HG02642 (cell line): ENCODE measurements at regions not wholly inside any gene's neighbourhood (a gene's known extent, or its start where the extent isn't known, plus 50 kb on each side); places are given as distances from the start of the nearest gene placed in this dataset.

Experiments used
- ATAC-seq: cut with Tn5 transposase; IDR thresholded peaks from one replicate; pipeline ENCODE4 v1.9.1; 2021; ENCODE audit warnings: mild to moderate bottlenecking; ENCODE audit not compliant: unreplicated experiment, poor library complexity

DNA sequence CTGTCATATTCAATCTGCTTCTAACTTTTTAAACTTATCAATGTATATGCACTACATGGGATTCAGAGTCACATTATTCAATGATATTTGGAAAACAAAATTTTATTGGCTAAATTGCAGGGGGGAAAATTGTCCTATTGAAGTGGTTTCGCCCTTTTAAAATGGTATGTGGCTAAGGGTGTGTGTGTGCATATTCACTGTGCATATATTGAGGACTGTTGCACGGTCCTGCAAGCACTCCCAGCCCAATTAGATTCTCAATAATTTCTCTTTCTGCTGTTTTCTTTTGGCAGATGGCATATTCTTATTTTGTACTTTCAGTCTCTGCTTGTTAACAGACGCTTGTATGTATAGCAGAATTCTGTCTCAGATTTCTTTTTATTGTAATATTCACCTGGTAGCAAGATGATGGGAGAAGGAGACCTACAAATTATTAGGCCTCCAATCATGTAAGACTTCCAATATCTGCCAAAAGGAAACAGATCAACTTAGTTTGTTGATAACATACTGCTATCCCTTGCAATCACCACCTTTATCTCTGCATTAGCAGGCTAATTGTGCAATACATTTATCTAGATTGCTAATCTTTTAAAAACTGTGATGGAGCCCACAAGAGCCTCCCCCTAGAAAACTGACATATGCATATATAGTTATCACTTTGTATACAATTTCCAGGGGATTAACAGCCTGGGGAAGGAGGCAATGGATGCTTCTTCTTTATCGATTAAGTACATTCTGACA, 411.5 kb downstream of the PLK2 start:
- no peak for ATAC-seq

DNA sequence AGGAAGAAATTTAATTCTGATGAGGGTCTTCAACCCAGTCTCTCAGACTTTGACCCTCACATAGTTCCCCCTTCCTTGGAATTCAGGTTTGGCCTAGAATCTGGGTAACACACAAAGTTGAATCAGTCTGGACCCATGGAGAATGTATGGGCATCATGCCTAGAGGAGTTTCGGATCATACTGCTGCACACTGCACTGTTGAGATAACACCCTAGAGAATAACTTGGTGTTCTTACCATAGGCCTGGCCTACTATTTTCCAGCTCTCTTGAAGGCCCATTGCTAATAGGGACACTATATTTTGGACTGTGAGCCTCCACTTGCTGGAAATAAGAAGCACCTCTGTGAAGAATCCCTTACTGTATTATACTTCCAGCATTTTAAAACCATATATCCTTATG, 413.5 kb downstream of the PLK2 start:
- no peak for ATAC-seq

DNA sequence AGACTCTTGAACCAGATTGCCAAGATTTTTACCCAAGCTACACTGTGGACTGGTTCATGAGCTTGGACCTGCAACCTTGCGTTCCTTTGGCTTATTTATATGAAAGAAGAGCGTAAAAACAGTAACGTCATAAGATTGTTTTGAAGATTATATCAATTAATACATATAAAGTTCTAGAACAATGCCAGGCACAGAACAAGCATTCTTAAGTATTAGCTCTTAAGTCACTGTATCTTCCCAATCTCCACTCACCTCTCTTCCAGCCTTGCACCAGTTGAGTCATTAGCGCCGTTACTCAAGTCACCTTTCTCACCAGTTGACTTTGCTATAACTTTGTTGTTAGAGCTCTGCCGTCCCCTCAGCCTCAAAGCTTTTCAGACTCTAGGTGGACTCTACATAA, 415.7 kb downstream of the PLK2 start:
- ATAC-seq, result no peak

DNA sequence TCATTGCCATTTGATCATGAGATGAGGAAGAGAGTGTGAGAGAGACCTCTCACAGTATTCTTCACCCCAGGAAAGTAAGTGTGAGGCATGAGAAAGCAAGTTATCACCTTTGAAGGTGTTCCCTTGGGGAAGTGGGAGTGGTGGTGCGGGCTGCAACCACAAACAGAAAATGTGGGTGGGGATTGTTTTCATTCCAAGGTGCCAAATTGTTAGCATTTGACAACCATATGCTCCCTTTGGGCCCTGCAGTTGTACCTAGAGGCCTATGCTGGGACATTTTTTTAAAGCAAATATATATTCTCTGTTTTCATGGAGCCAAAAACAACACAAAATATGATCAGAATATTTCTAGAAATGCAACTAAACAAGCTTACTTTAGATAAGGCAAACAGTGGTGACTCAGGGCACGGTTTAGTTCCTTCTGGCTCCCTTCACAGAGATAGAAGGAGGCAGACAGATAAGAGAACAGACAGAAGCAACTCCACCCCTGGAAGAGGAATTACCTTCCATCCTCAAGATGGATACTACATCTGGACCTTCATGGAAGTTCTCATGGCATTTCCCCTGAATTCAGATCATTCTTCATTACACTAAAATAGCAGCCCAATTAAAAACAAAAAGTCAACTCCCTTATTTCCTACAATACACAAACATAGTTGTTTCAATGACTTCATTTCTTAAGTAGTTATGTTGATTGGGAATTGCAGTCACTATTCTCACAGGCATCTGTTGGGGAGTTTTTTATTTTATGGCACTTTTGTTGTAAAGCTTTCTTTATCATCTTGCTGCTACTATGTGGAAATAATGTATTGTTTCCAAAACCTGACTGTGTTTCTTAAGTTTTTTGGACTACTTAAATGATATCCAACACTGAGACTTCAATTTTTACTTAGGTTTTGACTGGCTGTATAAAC, 416.6 kb downstream of the PLK2 start:
- ATAC-seq, result no peak

DNA sequence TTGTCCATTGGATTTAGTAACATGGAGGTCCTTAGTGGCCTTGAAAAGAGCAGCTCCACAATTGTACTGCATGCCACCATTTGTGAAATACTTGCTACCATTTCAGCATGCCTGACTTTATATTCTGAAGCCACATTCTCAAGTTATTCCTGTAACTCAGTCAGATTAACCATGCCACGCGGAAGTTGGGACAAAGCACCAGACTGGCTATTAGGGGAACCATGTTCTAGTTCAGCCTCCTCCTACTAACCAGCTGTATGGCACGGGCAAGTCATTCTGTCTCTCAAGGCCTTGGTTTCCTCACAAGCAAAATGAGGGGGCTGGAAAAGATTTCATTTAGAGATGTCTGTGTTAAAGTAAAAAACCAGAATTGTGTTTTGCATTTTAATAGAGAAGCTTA, 418.0 kb downstream of the PLK2 start:
- ATAC-seq, result no peak

DNA sequence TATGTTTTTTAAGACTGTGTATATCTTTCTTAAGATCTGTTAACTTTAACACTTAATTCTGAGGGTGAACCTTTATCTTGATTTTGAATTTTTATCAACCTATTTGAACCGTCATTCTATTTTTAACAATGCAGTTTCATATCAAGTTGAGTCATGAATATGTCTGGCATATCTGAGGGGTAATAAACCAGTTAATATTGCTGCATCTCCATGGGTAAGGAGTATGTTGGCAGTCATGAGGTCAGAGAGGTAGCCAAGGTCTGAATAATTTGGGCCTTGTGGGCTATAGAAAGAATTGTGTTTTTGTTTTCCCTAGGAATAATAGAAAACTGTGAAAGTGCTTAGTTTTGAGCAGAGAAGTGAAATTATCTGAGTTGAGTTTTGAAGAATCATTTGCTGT, 419.0 kb downstream of the PLK2 start:
- no peak for ATAC-seq

DNA sequence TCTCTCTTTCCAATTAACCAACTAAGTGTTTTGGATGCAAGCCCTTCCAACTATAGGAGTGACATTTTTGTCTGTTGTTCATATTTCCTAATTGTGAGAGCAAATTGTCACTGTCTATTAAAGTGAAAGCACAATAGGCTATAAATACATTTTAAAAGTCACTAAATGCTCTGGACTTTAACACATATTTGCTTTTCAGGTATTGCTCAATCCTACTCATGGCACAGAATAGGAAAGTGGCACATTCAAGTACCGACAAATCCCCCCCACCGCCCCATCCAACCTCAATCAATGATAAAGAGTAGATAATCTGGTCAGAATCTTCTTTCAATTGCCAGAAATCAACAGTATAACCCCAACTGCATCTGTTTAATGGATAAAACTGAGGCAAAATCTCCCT, 419.8 kb downstream of the PLK2 start:
- no peak for ATAC-seq

DNA sequence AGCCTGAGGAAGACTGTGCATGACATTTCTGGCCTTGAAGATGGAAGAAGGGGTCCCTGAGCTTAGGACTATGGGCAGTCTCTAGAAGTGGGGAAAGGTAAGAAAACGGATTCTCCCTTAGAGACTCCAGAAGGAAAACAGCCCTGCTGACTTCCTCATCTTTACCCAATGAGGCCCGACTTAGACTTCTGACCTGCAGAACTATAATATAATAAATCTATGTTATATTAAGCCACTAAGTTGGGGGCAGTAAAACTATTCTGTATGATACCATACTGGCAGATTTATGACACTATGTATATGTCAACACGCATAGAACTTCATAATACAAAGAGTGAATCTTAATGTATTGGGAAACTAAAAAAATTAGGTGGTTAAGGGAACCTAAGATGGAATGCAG, 422.0 kb downstream of the PLK2 start:
- no peak for ATAC-seq

DNA sequence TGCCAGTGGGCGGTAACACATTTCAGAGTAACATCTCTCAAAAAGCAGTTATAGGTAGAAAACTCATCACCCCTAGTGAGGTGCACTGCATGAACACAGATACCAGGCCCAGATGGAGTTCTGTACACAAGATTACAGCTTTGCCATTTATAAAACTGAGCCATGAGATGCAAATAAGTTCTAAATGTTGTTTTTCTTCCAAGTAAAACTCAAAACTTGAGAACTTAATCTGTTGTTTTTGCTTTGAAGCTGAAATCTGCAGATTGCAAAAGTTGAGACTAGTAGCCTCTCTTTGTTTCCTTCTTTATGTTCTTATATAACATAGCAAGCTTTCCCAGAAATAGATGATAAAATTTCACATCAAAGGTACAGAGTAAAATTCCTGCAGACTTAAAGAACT, 434.1 kb downstream of the PLK2 start:
- no peak for ATAC-seq

DNA sequence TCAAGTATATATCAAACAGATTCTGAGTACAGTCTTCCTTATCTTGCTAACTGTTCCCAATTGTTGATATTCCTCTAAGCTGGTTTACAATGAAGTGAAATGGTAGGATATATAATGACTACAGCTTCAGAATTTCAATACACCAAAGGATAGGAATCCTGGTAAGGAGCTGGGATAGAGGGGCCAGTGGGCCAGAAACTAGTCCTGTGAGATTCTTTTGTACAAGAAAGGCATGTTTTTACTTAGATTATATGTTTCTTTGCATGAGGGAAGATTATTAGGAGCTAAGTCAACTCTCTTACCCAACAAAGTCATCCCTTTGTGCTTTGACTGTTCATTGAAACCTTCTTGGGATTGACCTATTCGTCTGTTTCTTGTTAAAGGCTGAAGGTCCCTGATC, 435.7 kb downstream of the PLK2 start:
- ATAC-seq, result no peak

DNA sequence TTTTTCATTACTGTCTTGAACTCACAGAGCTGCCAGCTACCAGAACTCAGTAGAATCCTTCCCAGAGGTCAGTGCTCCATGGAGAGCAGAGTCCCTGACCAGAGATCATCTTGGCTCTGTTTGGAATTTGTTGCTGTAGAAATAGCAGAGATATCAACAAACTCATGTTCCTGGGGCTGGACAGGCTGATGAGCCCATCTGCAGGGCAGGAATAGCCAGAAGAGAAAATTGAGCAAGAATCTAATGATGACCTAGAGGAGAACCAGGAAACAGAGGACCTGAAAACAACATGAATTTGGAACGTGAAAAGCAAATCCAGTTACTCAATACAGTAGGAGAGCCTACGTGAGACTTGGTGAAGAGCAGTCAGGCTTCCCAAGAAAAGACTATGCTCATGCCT, 437.8 kb downstream of the PLK2 start:
- no peak for ATAC-seq

DNA sequence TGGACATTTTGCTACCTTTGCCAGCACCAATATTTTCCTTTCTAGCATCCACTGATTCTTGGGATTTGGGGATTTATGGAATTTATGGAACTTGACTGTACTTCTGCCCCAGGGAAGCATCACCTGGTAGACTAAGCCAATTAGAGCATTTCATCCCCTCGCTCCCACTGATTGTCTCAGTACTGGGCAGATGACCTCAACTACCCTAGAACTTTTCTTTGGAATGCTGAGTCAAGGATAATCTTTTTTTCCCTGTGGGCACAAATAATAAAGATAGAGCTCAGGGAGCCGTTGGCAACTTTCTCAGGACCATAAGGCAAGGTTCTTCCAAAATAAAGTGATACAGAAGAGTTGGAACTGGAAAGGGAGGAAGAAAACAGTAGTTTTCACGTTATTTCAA, 438.4 kb downstream of the PLK2 start:
- ATAC-seq, result no peak

DNA sequence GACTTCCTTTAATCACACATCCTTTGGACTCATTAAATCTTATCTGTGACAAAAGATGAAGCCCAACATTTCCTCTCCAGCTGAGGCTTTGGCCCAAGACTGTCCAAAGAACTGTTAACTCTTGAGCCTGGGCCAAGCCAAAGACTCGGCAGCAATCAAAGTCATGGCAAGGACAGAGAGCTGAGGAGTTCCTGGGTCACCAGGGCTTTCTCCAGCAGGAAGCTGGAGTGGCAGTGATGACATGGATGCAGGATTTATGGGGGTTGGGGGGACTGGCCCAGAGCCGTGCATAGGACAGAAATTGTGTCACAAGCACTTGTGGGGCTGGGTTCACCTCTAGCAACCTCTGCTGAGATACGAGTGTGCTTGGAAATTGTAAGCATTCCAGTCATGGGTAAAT, 440.3 kb downstream of the PLK2 start:
- no peak for ATAC-seq

DNA sequence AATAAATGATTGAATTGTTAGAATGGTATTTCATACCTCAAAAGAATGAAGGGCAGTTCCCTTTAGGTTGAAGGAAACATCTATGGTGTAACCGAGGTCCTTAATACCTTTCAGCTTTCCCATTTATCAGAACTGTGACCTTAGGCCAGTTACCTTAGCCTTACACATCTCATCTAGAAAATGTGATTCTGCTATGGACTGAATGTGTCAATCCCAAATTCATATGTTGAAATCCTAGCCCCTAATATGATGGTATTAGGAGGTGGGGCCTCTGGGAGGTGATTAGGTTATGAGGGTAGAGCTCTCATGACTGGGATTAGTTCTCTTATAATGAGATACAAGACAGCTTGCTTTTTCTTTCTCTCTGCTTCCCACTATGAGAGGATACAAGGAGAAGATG, 441.9 kb downstream of the PLK2 start:
- ATAC-seq, result no peak

DNA sequence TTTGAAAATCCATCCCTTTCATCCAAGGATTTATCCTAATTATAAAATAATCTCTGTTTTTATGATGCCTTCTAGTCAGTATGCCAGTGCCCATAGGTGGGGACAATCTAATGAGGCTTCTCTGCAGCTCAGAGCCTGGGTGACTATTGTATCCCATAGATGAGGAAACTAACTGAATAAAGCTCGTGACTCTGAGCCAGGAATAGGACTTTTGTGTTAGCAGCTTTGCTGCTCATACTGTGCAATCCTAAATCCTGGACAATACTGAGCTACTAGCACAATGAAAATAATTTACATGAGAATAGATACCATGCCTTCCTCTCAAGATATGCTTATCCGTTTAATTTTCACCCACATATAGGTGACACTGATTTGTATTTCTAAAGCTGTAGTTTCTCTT, 443.0 kb downstream of the PLK2 start:
- ATAC-seq, result no peak

DNA sequence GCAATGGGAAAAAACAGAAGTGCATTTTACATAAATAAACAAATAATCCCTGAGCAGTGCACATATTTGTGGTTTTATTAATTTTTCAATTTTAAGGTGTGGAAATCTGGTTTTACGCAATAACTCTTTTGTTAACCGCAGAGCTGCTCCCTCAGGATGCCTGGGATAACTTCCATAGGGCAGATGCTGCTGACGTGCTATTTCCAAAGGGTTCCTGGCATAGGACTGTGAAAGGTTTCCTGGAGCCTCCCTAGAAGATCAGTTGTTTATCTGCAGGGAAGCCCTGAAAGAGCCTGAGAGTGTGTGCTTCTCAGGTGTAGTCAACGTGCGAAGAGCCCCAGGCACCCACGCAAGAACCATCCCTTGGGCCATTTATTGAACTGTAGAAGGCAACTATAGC, 443.5 kb downstream of the PLK2 start:
- ATAC-seq, result no peak

DNA sequence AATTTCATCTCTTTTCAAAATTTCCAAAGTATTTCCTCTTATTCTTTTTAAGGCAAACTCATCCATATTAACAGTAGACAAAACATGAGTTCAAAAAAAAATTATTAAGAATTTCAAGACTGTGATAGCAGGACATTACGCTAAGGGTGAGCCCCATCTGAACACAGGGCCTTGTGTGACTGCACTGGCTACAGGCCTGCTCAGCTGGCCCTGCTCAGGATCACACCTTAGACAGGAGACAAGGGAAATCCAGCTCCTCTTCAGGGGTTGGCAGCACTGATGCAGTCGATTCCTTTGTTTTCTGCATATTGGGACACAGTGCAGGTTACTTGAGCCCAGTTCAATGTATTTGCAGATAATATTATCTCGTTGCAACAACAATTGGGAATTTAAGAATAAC, 444.7 kb downstream of the PLK2 start:
- ATAC-seq, result no peak

DNA sequence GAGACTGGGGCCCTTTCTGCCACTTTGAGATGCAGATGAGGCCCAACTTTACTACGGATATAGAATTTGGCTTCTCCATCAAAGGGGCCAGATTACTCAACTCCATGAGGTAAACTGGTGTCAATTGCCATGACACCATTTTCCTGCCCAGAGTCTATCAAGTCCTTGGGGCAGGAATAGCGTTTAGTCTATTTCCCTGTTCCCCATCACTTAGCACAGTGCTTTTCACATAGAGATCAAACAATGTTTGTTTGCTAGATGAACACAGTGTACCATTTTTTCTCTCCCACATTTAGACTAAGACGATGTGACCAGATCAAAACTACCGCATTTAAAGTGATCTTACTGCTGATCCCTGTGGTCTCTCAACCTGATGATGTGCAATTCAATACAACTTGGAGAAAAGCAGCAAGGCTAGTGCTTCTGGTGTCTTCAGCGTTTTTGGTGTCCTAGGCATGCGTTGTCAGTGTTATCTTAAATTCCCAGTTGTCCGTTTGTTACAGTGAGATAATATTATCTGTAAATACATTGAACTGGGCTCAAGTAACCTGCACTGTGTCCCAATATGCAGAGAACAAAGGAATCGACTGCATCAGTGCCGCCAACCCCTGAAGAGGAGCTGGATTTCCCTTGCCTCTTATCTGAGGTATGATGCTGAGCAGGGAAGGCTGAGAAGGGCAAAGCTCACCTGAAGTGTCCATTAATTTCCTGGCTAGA, 446.2 kb downstream of the PLK2 start:
- ATAC-seq, result no peak

DNA sequence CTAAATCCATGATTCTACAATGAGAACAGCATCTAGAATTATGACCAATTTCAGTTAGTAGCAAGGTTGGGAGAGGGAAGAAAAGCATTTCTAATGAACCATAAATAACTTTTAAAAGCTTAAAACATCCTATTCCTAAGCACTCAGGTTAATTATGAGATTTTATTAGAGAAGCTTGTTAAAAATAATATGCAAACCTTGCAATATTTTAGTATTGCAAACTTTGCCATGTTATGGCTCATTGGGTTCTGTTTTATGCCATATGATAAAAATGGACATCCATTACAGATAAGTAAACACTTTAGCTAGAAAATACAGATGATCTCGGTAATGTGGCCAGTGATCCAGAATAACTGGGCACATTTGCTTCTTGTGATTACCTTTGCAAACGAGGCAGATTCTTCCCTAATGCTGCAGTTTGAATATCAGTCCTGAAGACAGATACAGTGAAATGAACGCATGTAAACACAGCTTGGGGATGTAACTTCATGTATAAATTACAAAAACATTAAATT, 447.0 kb downstream of the PLK2 start:
- no peak for ATAC-seq

DNA sequence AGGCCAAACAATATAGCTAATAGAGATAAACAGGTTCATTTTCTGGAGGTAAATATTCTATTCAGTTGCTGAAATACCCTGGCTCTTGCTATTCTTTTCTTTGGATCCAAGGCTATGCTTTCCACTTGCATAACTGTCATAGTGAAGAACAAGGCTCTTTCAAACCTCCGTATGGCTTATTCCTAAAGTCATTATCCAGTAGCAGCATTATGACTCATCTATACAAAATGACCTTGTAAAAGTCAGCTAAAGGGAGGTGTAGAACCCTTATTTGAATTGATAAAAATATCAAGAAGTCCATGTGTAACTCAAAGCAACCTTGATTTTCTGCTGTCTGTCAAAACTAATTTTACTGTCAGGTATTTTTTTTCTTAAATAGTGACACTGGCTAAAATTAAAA, 447.8 kb downstream of the PLK2 start:
- ATAC-seq, result no peak

DNA sequence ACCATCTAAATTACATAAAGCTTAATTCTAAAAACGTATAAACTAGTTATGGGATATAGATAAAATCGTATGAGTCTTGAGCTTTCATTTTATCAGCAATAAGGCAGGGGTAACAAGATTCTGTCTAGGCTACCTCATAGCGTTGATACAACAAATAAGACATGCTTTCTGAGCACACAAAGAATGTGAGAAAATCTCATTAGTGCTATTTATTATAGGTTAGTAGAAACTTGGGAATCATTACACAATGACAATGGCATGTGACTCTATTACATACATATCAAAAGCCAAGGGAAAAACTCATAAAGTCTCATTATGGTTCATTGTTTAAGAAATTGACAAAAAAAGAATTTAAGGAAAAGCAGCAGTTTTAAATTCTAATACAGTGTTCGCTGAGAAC, 448.6 kb downstream of the PLK2 start:
- ATAC-seq, result no peak
